ENCODE measurements at regions not wholly inside any gene's neighbourhood (a gene's known extent, or its start where the extent isn't known, plus 50 kb on each side); places are given as distances from the start of the nearest gene placed in this dataset.

DNA sequence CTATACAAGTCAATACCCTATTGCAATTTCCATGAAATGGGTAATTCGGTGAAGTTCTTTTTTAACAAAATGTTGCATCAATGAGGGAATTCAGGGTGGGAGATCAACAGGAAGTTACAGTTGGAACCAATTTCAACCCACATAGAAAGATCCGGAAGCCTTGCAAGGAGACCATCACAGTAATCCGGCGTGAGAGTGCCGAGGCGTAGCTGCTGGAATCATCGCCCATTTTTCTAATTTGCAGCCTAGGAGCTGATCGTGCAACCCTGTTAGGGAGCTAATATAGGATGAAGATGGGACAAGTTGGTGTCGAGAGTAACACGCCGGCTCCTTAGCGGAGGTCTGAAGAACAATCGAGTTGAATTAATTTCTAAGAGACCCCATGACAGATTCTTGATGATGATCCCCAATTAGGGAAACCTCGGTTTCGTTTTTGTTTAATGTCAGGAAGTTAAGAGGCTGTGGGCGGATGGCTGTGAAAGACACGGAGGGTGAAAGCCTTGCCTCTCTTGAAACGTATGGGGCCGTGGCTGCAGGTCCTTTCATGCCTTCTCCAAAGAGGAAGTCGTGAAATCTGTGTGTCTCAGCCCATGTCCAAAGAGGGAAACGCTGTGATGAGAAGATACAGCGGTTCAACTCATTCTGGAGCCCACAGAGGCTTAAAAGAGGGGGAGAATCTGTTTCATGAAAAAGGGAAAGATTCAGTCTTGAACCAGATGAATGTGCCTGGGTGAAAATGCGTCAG, 51.2 kb upstream of the CARD11 start:
- H3K4me3 Mint-ChIP-seq (ENCODE audit: unreplicated experiment) = no peak overlapping the region

DNA sequence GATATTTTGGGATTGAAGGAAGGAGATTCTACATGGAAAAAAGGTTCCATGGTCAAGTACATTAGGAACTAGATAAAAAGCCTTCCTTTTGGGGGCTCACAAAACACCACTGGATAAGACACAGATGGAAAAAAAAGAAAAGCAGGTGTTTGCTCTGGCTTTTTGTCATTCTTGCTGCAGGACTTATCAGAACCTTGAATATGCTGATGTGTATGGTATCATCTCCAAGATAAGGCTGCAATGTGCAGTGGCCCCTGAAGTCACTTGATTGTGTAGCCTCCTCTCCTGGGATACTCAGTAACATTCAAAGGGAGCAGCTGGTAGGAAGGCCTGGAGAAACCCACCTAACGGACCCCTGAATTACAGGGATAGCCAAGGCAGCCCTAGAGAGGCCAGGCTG, 54.1 kb upstream of the CARD11 start:
- Mint-ChIP-seq H3K4me1 (ENCODE audit: low read depth, unreplicated experiment) (no peaks in the 10 kb centered on the region), H3K4me3 (ENCODE audit: unreplicated experiment) (no peak overlapping the region), H3K27me3 (ENCODE audit: low read depth, unreplicated experiment) (peaks cover 19% of the 10 kb centered on the region), H3K9me3 (ENCODE audit: unreplicated experiment) (peaks cover 2% of the 10 kb centered on the region), H3K36me3 (ENCODE audit: low read depth, unreplicated experiment) (no peaks in the 10 kb centered on the region), H3K27ac (ENCODE audit: unreplicated experiment) (no peak overlapping the region)
- Histone ChIP-seq H3K79me2 (ENCODE audit: insufficient read depth, low read length) (no peaks in the 10 kb centered on the region), H3K27me3 (ENCODE audit: insufficient read depth, low read length) (no peaks in the 10 kb centered on the region), H3K4me1 (ENCODE audit: insufficient read depth, low read length) (no peaks in the 10 kb centered on the region), H4K20me1 (ENCODE audit: insufficient read depth, low read length) (no peaks in the 10 kb centered on the region), H3K4me3 (ENCODE audit: insufficient read depth, low read depth, low read length) (no peak overlapping the region), H3K4me2 (ENCODE audit: low read length) (no peak overlapping the region), H3K9ac (ENCODE audit: low read length) (no peak overlapping the region), H3K9me3 (ENCODE audit: insufficient read depth, low read depth, low read length) (no peaks in the 10 kb centered on the region), H2AFZ (ENCODE audit: low read depth, low read length) (no peak overlapping the region), H3K27ac (ENCODE audit: low read depth, low read length) (no peak overlapping the region), H3K36me3 (ENCODE audit: insufficient read depth, low read length) (no peaks in the 10 kb centered on the region)
- DNase-seq (ENCODE audit: low read depth) (no peak), FAIRE-seq (no peak)
- TF ChIP-seq EZH2 (IDR thresholded peaks at IDR 0.05; ENCODE audit: insufficient read depth, low read length) = no peak
- TF ChIP-seq CTCF (IDR thresholded peaks at IDR 0.05; ENCODE audit: insufficient read depth, low read depth, low read length) = no peak

More for the DNA sequence above, 51.2 kb upstream of the CARD11 start:
- no peak overlapping the region for H2AFZ ChIP-seq (ENCODE audit: low read depth, low read length)
- no peaks in the 10 kb centered on the region for H4K20me1 ChIP-seq (ENCODE audit: insufficient read depth, low read length)
- no peak overlapping the region for H3K27ac Mint-ChIP-seq (ENCODE audit: unreplicated experiment)
- DNase-seq (ENCODE audit: low read depth) (no peak), FAIRE-seq (no peak)
- H3K27me3 Mint-ChIP-seq (ENCODE audit: low read depth, unreplicated experiment) = peaks cover 20% of the 10 kb centered on the region
- no peaks in the 10 kb centered on the region for H3K36me3 Mint-ChIP-seq (ENCODE audit: low read depth, unreplicated experiment)
- H3K36me3 ChIP-seq (ENCODE audit: insufficient read depth, low read length) = no peaks in the 10 kb centered on the region
- no peaks in the 10 kb centered on the region for H3K27me3 ChIP-seq (ENCODE audit: insufficient read depth, low read length)
- H3K9me3 Mint-ChIP-seq (ENCODE audit: unreplicated experiment) = peaks cover 2% of the 10 kb centered on the region
- no peaks in the 10 kb centered on the region for H3K4me1 Mint-ChIP-seq (ENCODE audit: low read depth, unreplicated experiment)
- H3K9ac ChIP-seq (ENCODE audit: low read length) = no peak overlapping the region
- no peak overlapping the region for H3K4me3 ChIP-seq (ENCODE audit: insufficient read depth, low read depth, low read length)
- H3K79me2 ChIP-seq (ENCODE audit: insufficient read depth, low read length) = no peaks in the 10 kb centered on the region
- no peaks in the 10 kb centered on the region for H3K4me1 ChIP-seq (ENCODE audit: insufficient read depth, low read length)
- no peak overlapping the region for H3K4me2 ChIP-seq (ENCODE audit: low read length)
- no peak overlapping the region for H3K27ac ChIP-seq (ENCODE audit: low read depth, low read length)
- TF ChIP-seq EZH2 (IDR thresholded peaks at IDR 0.05; ENCODE audit: insufficient read depth, low read length) (no peak), CTCF (IDR thresholded peaks at IDR 0.05; ENCODE audit: insufficient read depth, low read depth, low read length) (no peak)
- H3K9me3 ChIP-seq (ENCODE audit: insufficient read depth, low read depth, low read length) = no peaks in the 10 kb centered on the region

DNA sequence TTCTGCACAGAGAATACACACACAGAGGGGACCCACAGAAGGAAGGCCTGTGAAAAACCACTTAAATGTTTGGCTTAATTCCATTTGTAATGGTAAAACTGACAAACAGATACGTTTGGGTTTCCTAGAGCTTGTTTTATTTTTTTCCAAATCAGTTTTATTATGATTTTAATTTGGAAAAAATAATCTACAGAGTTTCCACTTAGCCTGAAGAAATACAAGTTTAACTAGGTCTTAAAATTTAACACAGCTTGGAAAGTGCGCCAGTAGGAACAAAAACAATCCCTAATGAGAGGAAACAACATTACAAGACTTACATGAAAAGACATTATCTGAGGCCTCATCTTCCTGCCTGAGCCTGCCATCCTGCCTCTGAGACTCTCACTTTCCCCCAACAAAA, 58.5 kb upstream of the CARD11 start:
- H3K4me1 Mint-ChIP-seq (ENCODE audit: low read depth, unreplicated experiment) = no peaks in the 10 kb centered on the region
- peaks cover 24% of the 10 kb centered on the region for H3K27me3 Mint-ChIP-seq (ENCODE audit: low read depth, unreplicated experiment)
- TF ChIP-seq EZH2 (IDR thresholded peaks at IDR 0.05; ENCODE audit: insufficient read depth, low read length) (no peak), CTCF (IDR thresholded peaks at IDR 0.05; ENCODE audit: insufficient read depth, low read depth, low read length) (no peak)
- H3K36me3 ChIP-seq (ENCODE audit: insufficient read depth, low read length) = no peaks in the 10 kb centered on the region
- no peaks in the 10 kb centered on the region for H3K4me1 ChIP-seq (ENCODE audit: insufficient read depth, low read length)
- no peak overlapping the region for H3K4me3 Mint-ChIP-seq (ENCODE audit: unreplicated experiment)
- peaks cover 7% of the 10 kb centered on the region for H3K9me3 Mint-ChIP-seq (ENCODE audit: unreplicated experiment)
- H3K27ac Mint-ChIP-seq (ENCODE audit: unreplicated experiment) = no peak overlapping the region
- H4K20me1 ChIP-seq (ENCODE audit: insufficient read depth, low read length) = no peaks in the 10 kb centered on the region
- no peak overlapping the region for H3K27ac ChIP-seq (ENCODE audit: low read depth, low read length)
- no peaks in the 10 kb centered on the region for H3K9me3 ChIP-seq (ENCODE audit: insufficient read depth, low read depth, low read length)
- no peaks in the 10 kb centered on the region for H3K27me3 ChIP-seq (ENCODE audit: insufficient read depth, low read length)
- H3K4me3 ChIP-seq (ENCODE audit: insufficient read depth, low read depth, low read length) = no peak overlapping the region
- H3K36me3 Mint-ChIP-seq (ENCODE audit: low read depth, unreplicated experiment) = no peaks in the 10 kb centered on the region
- H3K79me2 ChIP-seq (ENCODE audit: insufficient read depth, low read length) = no peaks in the 10 kb centered on the region
- H3K9ac ChIP-seq (ENCODE audit: low read length) = no peak overlapping the region
- no peak overlapping the region for H2AFZ ChIP-seq (ENCODE audit: low read depth, low read length)
- H3K4me2 ChIP-seq (ENCODE audit: low read length) = no peak overlapping the region
- no peak for DNase-seq (ENCODE audit: low read depth)
- no peak for FAIRE-seq

Data from astrocyte (in vitro differentiated cells and primary cell).